HG02759 (cell line): ENCODE measurements at regions not wholly inside any gene's neighbourhood (a gene's known extent, or its start where the extent isn't known, plus 50 kb on each side); places are given as distances from the start of the nearest gene placed in this dataset.
"Not testable (repeated sequence)": the region's sequence is repeated elsewhere in the genome, so short reads cannot be mapped to it uniquely, and the experiment has no call there.

Experiments used
- ATAC-seq: cut with Tn5 transposase; IDR thresholded peaks from one replicate; pipeline ENCODE4 v1.9.1; 2021; ENCODE audit warnings: mild to moderate bottlenecking, moderate library complexity; ENCODE audit not compliant: unreplicated experiment

DNA sequence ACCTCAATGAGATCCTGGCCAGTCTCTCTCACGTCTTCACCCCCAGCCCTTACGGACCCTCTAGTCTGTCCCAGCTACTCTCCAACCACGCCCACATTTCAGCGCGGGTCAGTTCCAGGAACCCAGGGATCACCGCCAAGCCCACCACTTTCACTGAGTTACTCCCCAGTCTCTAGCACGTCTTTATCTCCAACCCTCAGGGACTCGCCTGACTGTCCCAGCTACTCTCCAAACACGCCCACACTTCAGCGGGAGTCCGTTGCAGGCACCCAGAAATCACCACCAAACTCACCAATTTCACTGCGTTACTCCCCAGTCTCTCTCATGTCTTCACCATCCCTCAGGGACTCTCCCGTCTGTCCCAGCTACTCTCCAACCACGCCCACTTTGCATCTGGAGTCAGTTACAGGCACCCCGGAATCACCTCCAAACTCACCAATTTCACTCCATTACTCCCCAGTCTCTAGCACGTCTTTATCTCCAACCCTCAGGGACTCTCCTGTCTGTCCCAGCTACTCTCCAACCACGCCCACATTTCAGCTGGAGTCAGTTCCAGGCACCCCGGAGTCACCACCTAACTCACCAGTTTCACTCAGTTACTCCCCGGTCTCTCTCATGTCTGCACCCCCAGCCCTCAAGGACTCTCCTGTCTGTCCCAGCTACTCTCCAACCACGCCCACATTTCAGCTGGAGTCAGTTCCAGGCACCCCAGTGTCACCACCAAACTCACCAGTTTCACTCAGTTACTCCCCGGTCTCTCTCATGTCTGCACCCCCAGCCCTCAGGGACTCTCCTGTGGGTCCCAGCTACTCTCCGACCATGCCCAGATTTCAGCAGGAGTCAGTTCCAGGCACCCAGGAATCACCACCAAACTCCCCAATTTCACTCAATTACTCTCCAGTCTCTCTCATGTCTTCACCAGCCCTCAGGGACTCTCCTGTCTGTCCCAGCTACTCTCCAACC is 336.8 kb downstream of the CWH43 start:
- not testable (repeated sequence) for ATAC-seq

DNA sequence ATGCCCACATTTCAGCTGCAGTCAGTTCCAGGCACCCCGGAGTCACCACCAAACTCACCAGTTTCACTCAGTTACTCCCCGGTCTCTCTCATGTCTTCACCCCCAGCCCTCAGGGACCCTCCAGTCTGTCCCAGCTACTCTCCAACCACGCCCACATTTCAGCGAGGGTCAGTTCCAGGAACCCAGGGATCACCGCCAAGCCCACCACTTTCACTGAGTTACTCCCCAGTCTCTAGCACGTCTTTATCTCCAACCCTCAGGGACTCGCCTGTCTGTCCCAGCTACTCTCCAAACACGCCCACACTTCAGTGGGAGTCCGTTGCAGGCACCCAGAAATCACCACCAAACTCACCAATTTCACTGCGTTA is 337.5 kb downstream of the CWH43 start:
- not testable (repeated sequence) for ATAC-seq
